GM04504 (cell line): ENCODE measurements at regions not wholly inside any gene's neighbourhood (a gene's known extent, or its start where the extent isn't known, plus 50 kb on each side); places are given as distances from the start of the nearest gene placed in this dataset.

ENCODE experiments used
- DNase-seq: peaks from one replicate; pipeline ENCODE4 v3.0.0-alpha.2; 2012; ENCODE audit warnings: low read depth

DNA sequence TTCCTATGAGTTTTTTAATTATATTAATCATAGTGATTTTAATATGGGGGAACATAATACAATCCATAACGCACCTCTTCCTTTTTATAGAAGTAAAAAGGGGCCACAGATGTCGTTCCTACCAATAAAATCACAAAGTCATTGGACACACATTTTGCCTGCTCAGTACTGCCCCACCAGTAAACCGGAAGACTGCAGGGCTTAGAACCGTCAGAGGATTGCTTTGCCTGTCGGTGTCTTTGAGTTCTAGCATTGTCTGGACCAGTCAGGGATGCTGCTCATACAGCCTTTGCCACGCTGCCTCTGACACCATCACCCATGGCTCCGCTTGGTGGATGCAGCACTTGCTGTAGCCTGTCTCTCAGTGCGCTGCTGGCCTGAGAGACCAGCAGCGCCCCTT lies 853.6 kb downstream of the C6orf118 start:
- no peak for DNase-seq

DNA sequence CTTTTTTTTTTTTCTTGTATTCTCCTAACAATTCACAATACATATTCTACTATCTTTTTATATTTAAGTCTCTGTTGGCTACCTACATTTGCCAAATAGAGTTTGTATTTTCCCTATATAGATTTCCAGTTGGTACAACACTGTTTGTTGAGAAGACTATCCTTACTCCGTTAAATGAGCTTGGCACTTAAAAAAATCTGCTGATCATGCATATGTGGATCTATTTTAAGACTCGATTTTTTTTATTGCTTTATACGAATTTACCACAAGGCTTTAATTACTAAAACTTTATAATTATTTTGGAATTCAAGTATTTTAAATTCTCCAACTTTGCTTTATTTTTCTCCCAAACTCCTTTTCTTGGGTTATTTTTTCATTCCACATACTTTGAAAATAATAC lies 855.6 kb downstream of the C6orf118 start:
- DNase-seq, result no peak

DNA sequence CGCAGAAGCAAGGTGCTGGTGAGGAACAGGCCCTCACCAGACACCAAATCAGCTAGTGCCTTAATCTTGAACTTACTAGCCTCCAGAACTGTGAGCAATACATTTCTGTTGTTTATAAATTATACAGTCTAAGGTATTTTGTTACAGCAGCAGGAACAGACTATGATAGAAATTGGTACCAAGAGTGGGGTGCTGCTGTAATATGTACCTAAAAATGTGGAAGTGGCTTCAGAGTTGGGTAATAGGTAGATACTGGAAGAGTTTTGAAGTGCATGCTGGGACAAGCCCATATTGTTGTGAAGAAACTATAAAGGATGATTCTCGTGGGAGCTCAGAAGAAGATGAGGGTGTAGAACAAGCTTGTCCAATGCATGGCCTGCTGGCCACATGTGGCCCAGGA lies 866.8 kb downstream of the C6orf118 start:
- no peak for DNase-seq

DNA sequence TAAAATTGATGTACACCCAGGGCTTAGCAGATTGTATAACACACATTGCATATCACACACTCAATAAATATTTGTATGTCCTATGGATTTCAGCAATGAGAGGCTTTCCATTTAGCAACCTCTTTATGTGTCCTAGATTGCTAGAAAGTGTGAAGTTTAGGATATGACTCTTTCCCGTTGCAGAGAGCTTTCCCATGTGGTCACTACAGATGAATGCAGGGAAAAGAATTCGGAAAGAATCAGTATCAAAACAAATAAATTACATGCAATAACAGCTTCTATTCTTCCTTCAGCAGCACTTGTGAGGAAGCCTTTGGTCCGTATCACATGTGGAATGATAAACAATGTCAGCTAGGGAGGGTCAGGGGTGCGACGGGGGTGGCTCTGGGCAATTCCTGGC lies 870.1 kb downstream of the C6orf118 start:
- no peak for DNase-seq

DNA sequence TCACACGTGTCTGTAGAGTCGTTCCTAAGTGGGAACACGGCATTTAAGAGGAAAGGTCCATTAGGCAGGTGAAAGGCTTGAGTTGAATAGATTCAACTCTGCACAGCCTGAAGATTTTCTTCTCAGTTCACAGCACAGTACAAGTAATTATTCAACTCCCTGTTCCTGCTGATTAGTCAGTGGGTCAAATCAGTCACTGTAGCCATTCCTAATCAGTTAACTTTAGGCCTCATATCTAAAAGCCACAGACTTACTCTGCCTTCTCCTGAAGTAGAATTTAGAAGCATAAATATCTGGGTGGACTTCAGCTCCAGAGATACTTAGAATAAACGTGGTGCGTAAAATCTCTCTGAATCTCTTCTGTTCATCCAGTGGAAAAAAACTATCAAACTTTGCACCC lies 872.4 kb downstream of the C6orf118 start:
- no peak for DNase-seq

DNA sequence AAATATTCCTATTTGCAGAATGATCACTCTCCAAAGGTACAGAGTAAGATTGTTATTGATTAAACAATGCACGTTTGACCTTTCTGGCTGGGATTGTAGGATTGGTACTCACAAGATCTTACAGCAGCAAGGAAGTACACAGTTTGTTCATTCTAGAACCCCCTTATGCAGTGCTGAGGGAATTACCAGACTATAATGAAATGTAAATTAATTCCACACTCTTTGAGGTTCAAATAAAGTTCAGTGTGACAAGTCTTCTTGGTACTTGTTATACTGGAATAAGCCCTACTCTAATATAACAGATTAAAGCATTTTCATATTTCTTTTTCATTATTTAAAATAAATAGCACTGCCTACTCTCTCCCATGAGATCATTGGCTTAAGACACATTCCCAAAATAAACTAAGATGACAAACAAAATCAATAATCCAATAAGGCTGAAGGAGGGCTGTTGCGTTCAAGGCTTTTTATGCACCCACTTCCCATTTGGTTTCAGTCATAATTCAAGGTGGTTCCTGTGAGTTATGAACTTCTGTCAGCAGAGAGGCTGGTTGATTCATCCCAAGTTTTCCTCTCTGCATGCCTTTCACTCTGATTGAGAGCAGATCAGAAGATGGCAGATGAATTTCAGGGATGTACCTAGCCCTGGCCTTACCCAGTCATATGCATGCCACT lies 881.5 kb downstream of the C6orf118 start:
- DNase-seq, result no peak

DNA sequence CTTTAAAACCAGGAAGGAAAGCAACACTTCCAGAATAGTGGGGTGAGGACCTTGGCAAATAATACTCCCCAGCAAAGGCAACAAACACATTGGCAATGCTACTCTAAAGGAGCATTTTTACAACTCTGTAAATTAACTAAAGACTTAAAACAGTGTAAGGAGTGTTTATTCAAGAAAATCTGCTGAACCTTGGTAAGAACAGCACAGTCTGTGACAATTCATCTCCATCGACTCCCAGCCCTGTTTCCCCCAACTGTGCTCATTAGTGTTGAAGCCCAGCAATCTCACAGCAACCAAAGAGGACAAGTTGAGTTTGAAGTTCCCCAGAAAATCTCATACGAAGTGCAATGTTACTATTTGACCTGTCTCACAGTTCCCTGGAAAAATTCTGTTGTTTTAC lies 884.9 kb downstream of the C6orf118 start:
- no peak for DNase-seq

DNA sequence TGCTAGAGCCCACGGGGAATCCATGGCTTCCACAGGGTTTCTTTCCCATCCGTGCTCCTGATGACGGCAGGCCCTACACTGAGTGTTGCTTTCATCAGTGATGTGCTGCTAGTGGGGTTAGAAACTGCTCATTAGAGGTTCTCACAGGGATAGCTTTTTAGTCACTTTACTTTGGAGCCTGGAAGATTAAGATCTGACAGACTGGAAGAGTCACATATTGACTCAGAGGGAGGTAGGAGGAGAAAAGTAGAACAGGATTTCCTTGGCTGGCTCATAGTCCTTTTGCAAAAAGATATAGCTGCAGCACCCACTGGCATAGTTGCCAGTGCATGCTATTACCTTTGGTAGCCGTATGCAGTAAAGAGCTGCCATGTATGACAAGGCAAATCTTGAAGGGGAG lies 890.3 kb downstream of the C6orf118 start:
- no peak for DNase-seq

DNA sequence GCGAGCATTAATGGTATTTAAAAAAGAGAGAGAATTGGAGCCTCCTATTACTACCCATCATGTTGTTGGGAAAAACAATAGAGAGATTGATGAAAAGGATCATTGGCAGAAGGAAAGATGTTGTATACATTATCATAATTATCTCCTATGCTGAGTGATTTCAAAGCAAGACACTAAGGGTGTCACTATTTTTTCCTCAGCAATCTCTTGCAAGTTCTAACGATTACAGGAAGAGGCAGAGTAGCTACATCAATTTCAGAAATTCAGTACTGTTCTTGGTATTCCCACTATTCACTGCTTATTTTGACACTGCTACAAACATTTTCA lies 891.2 kb downstream of the C6orf118 start:
- no peak for DNase-seq

DNA sequence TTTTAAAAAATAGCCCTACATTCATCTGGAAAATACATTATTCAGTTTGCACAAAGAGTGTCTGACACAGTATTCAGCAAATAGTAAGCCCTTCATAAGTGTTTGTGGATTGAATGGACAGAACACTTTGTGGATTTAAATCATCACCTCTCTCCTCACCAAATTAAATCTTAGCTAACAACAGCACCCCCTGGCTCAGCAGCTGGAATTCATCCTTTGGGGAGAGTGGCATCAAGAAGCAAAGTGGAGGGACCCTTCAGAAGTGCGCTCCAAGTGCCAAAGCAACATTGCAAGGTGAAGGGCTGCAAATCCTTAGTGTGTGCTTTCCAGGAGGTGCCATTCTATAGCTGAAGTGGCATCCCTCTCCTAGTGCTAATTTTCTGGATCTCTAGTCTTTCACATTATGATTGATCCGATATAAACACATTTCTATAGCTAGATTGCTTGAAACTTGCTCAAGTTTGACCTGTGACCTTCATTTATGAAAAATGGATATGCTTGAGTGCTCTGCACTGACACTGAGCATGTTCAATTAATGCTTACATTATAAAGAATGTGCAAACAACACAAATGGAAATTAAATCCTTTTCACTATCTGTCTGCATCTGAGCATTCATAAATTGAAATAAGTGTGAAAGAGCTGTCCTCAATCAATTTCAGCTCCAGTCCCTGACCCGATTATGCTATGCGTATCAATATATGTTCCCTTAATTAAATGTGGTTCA lies 891.7 kb downstream of the C6orf118 start:
- no peak for DNase-seq

DNA sequence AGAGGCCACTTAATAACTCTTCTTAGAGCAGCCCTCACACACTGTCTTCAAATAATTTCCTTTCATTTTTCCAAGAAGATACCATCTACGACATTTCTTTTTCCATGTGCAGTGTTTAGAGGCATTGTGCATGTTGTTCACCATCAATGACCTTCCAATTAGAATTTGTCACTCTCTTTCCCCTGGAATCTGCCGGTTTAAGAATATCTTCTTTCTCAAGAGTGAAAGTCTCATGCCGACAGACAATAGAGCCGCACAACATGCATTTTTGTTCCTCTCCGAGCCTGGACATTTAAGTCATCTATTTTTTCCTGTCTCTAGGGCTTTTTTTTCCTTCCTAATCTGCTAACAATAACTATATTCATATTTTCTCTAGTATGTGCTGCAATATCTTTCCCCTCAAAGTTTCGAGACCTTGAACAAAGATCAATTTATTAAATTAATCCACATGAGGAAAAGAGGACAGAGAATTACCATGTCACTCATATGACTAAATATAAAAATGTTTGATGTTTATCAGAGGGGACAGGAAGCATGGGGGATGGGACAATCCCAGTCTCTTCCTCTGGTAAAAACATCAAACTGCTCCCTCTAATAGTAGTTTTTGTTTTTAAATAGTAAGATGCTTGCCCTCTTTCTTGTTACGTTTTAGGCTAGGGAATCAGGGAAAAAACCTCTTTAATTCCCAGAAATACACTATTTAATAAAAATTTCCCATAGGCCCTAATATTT lies 893.4 kb downstream of the C6orf118 start:
- no peak for DNase-seq

DNA sequence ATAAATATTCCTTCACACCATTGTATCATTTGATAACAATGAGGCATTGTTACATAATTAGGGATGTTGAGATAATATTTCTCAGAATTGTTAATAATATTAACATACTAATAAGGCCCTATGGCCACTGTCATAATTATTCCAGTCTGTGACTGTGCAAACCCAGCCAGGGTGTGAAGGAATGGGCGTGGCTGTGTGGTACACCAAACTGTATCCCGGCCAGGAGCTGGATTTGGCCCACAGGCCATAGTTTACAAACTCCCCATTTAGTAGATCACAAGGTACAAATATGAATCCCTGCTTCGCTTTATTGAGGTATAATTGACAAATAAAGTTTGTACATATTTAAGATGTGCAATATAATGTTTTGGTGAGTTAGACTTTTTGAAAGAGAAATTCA lies 894.7 kb downstream of the C6orf118 start:
- no peak for DNase-seq

DNA sequence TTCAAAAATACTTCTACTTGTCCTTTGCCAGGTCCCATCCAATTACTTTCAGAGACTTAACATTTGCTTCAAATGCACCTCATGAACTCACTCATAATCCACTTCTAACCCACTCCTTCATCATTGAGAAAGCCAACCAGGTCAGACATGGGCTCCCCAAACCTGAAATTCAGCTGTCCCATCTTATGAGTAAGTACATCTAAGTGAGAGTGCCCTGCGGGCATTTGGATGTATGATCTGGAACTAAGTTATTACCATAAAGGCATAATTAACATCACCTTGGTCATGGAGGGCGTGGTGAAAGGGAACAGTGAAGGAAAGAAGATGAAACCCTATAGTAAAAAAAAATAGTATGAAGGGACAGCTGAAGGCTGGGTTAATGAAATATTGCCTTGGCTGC lies 896.8 kb downstream of the C6orf118 start:
- DNase-seq, result no peak

DNA sequence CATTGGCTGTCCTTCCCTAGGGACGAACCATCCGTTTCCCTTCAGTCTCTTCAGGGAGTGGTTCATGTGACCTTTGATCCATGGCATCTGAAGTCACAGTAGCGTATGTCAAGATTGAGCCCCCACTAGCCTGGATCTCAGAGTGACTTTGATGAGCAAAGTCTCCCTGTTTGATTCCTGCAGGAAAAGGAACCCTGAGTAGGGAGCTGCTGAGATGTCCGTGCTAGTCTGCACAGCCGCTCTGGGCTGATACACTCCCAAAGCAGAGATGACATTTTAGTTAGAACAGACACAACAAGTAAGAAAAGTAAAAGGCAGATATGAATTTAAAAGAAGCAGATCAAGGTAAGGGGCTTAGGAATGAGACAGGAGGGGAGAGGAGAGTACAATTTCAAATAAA lies 899.4 kb downstream of the C6orf118 start:
- no peak for DNase-seq

DNA sequence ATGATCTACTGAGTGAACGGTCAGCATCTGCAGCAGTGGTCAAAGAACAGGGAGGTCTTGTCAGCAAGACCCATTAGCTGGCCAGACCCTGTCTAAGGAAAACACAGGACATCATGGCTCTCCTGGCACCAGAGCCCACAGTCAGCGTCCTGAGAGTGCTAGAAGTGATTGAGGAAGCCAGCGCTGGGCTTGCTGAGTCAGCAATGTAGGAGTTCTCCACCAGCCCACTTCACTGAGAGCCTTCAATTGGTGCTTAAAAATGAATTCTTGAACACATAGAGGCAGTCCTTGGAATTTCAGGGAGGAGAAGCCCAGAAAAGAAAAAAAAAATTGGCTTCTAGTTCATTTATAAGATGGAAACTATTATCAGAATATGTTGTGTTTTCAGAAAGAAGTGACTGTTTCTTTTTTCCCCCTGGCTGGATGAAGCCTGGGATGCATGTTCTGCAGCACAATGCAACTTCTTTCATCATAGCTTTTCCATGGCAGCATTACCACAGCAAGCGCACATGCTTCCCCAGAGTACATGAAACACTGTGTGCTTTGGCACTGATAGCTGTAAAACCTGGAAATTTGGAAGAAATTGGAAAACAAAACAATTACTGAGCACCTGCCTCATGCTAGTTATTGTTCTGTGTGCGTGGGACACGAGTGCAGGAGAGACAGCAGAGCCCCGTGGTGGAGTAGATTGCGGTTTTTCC lies 899.9 kb downstream of the C6orf118 start:
- no peak for DNase-seq

DNA sequence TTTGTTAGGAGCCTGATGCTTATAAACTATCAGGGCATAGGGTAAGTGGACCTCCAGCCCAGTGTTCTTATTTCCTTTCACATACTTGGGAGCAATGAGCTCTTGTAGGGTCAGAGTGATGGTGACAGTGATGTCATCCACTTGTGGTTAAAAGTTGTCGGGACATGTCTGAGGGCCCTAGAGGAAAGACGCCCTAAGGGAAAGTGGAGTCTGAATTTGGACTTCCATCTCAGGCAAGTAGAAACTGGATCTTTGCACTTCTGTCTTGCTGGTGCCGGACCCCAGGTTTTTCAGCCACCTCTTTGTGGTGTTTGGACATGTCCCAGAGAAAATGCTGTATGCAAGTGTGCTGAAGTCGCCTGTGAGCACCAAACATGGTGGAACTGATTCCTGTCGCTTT lies 900.5 kb downstream of the C6orf118 start:
- DNase-seq, result no peak

DNA sequence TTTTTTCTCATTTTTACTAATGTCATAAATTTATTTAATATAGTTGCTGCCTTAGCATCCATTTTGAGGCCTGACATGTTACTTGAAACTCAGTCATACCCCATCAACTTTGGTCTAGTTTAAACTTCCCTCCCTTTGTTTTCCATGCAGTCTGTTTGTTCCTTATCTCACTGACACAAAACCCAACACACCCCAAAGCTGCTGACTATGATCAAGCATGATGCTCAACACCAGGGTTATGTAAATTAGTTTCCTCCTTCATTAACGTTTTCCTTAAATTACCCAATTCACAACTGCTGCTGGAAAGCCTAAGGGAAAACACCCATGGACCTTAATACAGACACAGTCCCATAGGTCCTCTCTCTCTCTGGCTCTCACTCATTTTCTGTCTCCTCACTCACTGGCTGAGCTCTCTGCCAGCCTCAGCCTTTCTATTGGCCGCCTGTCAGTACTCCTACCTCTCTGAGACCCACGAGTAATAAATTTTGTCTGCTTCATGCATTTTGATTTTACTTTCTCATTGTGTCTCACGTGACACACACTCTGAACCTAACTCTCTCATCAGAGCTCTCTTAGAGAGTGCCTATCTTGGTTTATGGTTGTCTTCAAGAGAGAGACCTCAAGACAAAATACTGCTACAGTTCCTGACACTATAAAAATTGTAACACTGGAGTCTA lies 904.5 kb downstream of the C6orf118 start:
- DNase-seq, result no peak

DNA sequence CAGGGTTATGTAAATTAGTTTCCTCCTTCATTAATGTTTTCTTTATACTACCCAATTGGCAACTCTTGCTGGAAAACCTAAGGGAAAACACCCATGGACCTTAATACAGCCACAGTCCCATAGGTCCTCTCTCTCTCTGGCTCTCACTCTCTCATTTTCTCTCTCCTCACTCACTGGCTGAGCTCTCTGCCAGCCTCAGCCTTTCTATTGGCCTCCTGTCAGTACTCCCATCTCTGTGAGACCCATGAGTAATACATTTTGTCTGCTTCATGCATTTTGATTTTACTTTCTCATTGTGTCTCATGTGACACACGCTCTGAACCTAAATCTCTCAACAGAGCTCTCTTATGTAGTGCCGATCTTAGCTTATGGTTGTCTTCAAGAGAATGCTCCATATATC lies 907.5 kb downstream of the C6orf118 start:
- DNase-seq, result no peak

DNA sequence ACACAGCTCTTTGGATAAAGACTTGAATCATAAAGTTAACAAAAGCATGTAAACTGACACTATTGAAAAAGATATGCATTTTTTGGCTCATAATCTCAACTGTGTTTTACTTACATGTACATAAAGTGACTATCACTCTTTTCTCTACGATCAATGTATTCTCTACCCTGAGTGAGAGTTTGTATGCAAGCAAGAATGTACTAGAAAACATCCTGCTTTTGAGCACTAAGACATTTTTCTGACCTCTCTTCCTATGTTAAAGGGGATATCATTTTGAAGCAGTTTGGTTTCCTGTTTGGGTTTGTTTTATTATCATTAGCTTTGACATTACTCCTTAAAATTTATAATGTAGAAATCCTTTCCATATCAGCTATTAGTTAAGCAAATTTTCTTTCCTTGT lies 910.8 kb downstream of the C6orf118 start:
- no peak for DNase-seq

DNA sequence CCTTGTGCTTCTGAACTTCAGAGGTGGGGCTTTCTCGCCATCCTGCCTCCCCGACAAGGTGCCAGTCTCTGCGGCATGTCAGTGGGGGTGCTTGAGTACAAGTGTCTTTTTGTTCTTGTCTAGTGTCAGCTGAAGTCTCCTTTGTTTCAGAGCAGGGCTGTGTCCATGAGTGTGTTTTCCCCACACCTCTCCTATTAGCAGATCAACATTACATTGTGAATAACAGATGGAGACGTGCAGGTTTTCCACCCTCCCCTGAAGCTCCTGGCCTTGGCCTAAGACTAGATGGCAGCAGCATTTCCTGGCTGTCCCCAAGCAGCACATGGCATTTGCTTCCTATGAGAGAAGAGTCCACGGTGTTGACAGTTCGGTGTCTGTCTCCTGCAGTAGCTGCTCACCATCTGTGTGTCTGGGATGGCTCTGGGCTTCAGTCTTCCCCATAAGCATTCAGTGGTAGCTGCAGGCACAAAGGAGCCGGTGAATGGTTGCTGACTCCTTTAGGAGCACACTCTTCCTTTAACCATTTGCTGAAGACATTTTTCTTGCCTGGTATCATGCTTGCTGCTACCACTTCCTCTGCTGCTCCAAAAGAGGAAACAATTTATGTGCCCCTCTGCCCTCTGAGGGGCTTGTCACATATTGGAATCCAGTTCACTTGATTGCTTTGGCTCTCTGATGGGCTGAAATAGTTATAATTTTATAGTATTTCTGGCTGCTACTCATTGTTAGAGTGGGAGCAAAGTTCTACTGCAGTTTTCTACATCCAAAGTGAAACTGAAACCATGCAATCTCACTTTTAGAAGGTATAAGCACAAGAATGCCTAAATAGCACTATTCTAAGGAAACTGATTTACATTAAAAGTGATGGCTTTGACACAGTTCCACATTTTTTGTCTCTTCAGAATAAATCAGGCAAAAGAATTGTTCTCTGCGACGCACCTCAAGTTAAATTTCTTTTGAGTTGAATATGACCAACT lies 913.0 kb downstream of the C6orf118 start:
- no peak for DNase-seq

DNA sequence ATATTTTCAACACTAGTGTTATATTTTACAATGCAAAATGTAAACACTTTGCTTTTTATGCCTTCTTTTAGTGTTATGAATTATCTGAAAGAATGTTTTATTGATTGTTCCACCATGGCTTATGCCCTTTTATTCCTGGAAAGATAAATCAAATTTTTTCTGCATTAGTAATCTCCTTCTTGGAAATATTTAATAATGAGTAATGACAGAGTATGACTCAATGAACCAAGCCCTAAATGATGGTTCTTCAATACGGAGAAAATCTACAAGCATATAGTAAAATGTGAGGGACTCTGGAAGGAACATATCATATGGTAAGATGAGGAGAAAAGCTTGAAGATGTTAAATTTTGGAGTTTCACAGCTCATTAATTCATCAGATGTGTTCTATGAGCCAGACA lies 929.6 kb downstream of the C6orf118 start:
- DNase-seq, result no peak
